ENCODE measurements at regions not wholly inside any gene's neighbourhood (a gene's known extent, or its start where the extent isn't known, plus 50 kb on each side); places are given as distances from the start of the nearest gene placed in this dataset.

DNA sequence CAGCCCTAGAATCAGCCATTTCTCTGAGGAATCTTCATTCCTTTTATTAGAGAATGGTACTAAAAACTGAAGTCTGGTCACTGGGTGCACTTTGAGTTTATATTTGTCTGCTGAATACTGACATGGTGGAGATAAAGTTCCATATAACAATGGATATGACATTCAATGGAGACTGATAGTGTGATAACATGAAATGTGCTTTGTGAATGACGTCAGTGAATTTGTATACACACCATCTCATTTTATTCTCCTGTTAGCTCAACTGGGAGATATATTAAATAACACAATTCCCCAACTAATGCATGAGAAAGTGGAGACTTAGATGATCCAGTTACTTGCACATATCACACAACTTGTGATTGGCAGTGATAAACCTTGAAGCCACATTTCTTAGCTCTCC is 446.7 kb downstream of the DOK5 start:
- H3K9me3 ChIP-seq (ENCODE audit: control insufficient read depth, low read depth, low read length) = no peaks in the 10 kb centered on the region
- Mint-ChIP-seq H3K9me3 (peaks cover 2 to 3% of the 10 kb centered on the region in 2 experiments; a peak in 1 of 5 replicates), H3K4me3 (no peak overlapping the region), H3K27ac (no peak overlapping the region), H3K36me3 (ENCODE audit: insufficient read depth in 1 of 3, low read depth in 3 of 3) (no peaks in the 10 kb centered on the region), H3K27me3 (ENCODE audit: low read depth) (no peaks in the 10 kb centered on the region; the same call in 1 of the 2 replicates), H3K4me1 (no peaks in the 10 kb centered on the region)
- TF ChIP-seq, protein P1, sequence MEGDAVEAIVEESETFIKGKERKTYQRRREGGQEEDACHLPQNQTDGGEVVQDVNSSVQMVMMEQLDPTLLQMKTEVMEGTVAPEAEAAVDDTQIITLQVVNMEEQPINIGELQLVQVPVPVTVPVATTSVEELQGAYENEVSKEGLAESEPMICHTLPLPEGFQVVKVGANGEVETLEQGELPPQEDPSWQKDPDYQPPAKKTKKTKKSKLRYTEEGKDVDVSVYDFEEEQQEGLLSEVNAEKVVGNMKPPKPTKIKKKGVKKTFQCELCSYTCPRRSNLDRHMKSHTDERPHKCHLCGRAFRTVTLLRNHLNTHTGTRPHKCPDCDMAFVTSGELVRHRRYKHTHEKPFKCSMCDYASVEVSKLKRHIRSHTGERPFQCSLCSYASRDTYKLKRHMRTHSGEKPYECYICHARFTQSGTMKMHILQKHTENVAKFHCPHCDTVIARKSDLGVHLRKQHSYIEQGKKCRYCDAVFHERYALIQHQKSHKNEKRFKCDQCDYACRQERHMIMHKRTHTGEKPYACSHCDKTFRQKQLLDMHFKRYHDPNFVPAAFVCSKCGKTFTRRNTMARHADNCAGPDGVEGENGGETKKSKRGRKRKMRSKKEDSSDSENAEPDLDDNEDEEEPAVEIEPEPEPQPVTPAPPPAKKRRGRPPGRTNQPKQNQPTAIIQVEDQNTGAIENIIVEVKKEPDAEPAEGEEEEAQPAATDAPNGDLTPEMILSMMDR (conservative IDR thresholded peaks at IDR 0.05) = no peak
- no peak overlapping the region for H3K14ac ChIP-seq (ENCODE audit: insufficient read depth, low read length)
- no peak overlapping the region for H2BK5ac ChIP-seq (ENCODE audit: insufficient read length, low read length)
- no peak overlapping the region for H3K56ac ChIP-seq (ENCODE audit: insufficient read length, low read depth, low read length)
- no peak overlapping the region for H4K5ac ChIP-seq (ENCODE audit: insufficient read length, low read depth, low read length)
- H3K79me2 ChIP-seq (ENCODE audit: insufficient read depth, low read length) = no peaks in the 10 kb centered on the region
- H3K4ac ChIP-seq (ENCODE audit: low read depth, low read length) = no peak overlapping the region
- H3K4me2 ChIP-seq (ENCODE audit: insufficient read depth, insufficient read length, low read length) = no peak overlapping the region
- no peak overlapping the region for H2BK120ac ChIP-seq (ENCODE audit: low read depth, low read length, poor library complexity, severe bottlenecking)
- no peak overlapping the region for H3T11ph ChIP-seq (ENCODE audit: low read length)
- no peaks in the 10 kb centered on the region for H3K23me2 ChIP-seq (ENCODE audit: insufficient read length, low read depth, low read length, poor library complexity, severe bottlenecking)
- no peaks in the 10 kb centered on the region for H3K79me1 ChIP-seq (ENCODE audit: insufficient read depth, low read depth, low read length, poor library complexity, severe bottlenecking)
- H3K9ac ChIP-seq (ENCODE audit: extremely low read depth, insufficient read length, low read length) = no peak overlapping the region
- no peak overlapping the region for H4K8ac ChIP-seq (replicated peaks; ENCODE audit: insufficient read length, low read depth, low read length)
- H2BK20ac ChIP-seq (ENCODE audit: low read depth, low read length, poor library complexity, severe bottlenecking) = no peak overlapping the region
- H2AK5ac ChIP-seq (ENCODE audit: insufficient read length, low read length) = no peak overlapping the region
- no peaks in the 10 kb centered on the region for H4K20me1 ChIP-seq (ENCODE audit: control insufficient read depth, insufficient read depth, insufficient read length)
- no peak overlapping the region for H2BK12ac ChIP-seq (ENCODE audit: insufficient read length, low read depth, low read length)
- no peak overlapping the region for H3K23ac ChIP-seq (ENCODE audit: insufficient read length, low read depth, low read length)
- no peak overlapping the region for H2BK15ac ChIP-seq (ENCODE audit: low read depth, low read length)
- H3K18ac ChIP-seq (ENCODE audit: insufficient read length, low read depth, low read length) = no peak overlapping the region
- DNase-seq = no peak
- no peak overlapping the region for H4K91ac ChIP-seq (ENCODE audit: insufficient read length, low read depth, low read length)
- no peak overlapping the region for H3K27ac ChIP-seq (ENCODE audit: insufficient read length, low read depth, low read length)
- H3K4me1 ChIP-seq (ENCODE audit: insufficient read depth, low read length) = no peaks in the 10 kb centered on the region
- no peaks in the 10 kb centered on the region for H3K27me3 ChIP-seq (ENCODE audit: insufficient read depth, low read length)
- no peak overlapping the region for H2AFZ ChIP-seq (ENCODE audit: low read length)
- no CpG with 5 or more reads among the region's 1 CpG for WGBS (ENCODE audit: extremely low coverage, insufficient read length, low lambda C conversion rate)

Data from H9 (cell line).